ENCODE measurements at regions not wholly inside any gene's neighbourhood (a gene's known extent, or its start where the extent isn't known, plus 50 kb on each side); places are given as distances from the start of the nearest gene placed in this dataset.

DNA sequence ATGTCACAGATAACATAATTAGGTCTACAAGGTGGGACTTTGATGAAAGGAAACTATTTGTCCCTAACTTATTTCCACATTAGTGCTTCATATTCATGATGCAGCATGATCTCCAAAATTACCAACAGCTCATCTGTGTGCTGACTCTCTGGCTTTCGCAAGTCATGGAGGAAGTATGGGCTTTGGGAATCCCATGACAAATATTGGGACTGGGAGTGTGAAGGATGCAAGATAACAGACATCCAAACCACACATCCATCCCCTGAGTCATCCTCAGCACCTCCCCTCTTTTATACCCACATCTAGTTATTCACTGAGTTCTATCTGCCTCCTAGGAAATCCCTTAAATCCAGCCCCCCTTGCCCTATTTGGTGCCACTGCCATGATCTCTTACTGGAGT is 102.8 kb upstream of the COL24A1 start:
- no peaks in the 10 kb centered on the region for H3K79me2 ChIP-seq (ENCODE audit: control insufficient read depth, insufficient read depth, low read length)
- POLR2A ChIA-PET, result no interaction called here
- CTCF ChIA-PET, result no interaction called here
- no TSS peak for BruUV-seq (replicated peaks)
- H4K20me1 ChIP-seq (replicated peaks; ENCODE audit: control insufficient read depth, extremely low read depth, insufficient read depth, low read length), result peaks cover 2% of the 10 kb centered on the region
- H3K27ac ChIP-seq (ENCODE audit: insufficient read depth, low read depth, low read length), result no peak overlapping the region
- H3K9ac ChIP-seq (replicated peaks; ENCODE audit: extremely low read depth, insufficient read depth, low read length), result no peak overlapping the region
- peaks cover 3% of the 10 kb centered on the region in 2 experiments for H3K27me3 ChIP-seq (ENCODE audit: control insufficient read depth in 2 of 2, insufficient read depth in 2 of 2, low read length in 2 of 2)
- TF ChIP-seq JUN (IDR thresholded peaks at IDR 0.05; ENCODE audit: borderline replicate concordance, insufficient read depth, insufficient read length, low read depth) (no peak), POLR2AphosphoS5 (IDR thresholded peaks at IDR 0.05; ENCODE audit: insufficient read depth, low read depth, low read length) (no peak), POLR2A (IDR thresholded peaks at IDR 0.05; ENCODE audit: low read depth, low read length) (no peak), GATA2 (IDR thresholded peaks at IDR 0.05; ENCODE audit: insufficient read depth, insufficient read length, low read depth, low read length) (no peak), FOS (IDR thresholded peaks at IDR 0.05; ENCODE audit: borderline replicate concordance, insufficient read depth, low read length) (no peak), MYC (IDR thresholded peaks at IDR 0.05; ENCODE audit: low read depth, low read length) (no peak), EZH2 (IDR thresholded peaks at IDR 0.05; ENCODE audit: borderline replicate concordance, low read depth, low read length, severe bottlenecking) (no peak)
- TF ChIP-seq, protein P1, sequence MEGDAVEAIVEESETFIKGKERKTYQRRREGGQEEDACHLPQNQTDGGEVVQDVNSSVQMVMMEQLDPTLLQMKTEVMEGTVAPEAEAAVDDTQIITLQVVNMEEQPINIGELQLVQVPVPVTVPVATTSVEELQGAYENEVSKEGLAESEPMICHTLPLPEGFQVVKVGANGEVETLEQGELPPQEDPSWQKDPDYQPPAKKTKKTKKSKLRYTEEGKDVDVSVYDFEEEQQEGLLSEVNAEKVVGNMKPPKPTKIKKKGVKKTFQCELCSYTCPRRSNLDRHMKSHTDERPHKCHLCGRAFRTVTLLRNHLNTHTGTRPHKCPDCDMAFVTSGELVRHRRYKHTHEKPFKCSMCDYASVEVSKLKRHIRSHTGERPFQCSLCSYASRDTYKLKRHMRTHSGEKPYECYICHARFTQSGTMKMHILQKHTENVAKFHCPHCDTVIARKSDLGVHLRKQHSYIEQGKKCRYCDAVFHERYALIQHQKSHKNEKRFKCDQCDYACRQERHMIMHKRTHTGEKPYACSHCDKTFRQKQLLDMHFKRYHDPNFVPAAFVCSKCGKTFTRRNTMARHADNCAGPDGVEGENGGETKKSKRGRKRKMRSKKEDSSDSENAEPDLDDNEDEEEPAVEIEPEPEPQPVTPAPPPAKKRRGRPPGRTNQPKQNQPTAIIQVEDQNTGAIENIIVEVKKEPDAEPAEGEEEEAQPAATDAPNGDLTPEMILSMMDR (IDR thresholded peaks at IDR 0.05; ENCODE audit: extremely low read depth in 1 of 2, insufficient read depth in 1 of 2, low read depth in 1 of 2, low read length in 2 of 2), result no peak
- TF ChIP-seq, protein P2, sequence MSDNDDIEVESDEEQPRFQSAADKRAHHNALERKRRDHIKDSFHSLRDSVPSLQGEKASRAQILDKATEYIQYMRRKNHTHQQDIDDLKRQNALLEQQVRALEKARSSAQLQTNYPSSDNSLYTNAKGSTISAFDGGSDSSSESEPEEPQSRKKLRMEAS (IDR thresholded peaks at IDR 0.05; ENCODE audit: insufficient read depth, insufficient read length), result no peak
- H3K4me2 ChIP-seq (ENCODE audit: insufficient read depth, low read length), result no peak overlapping the region
- H3K9me3 ChIP-seq (replicated peaks; ENCODE audit: control insufficient read depth, insufficient read depth, low read length), result no peaks in the 10 kb centered on the region
- dilution Hi-C loops (cut with MboI; ENCODE audit: extremely low pct_ligation_motif_present, low sequenced_read_pairs) (no loop called here), intact Hi-C loops (cut with micrococcal nuclease) (no loop called here)
- FAIRE-seq (no peak), DNase-seq (ENCODE audit: low read depth, low spot score) (no peak)
- H3K9me1 ChIP-seq (replicated peaks; ENCODE audit: control insufficient read depth, extremely low read depth, insufficient read depth, low read length), result no peaks in the 10 kb centered on the region
- H3K4me3 ChIP-seq (replicated peaks in 1 of 3; ENCODE audit: insufficient read depth in 1 of 3, low read depth in 1 of 3, low read length in 3 of 3), result no peak overlapping the region
- H2AFZ ChIP-seq (ENCODE audit: low read depth, low read length), result no peak overlapping the region
- no peaks in the 10 kb centered on the region for H3K36me3 ChIP-seq (ENCODE audit: control insufficient read depth in 2 of 2, extremely low read depth in 1 of 2, insufficient read depth in 2 of 2, low read length in 2 of 2)
- H3K4me1 ChIP-seq (ENCODE audit: control insufficient read depth, extremely low read depth, insufficient read depth, low read length), result no peaks in the 10 kb centered on the region

Data from endothelial cell of umbilical vein (primary cell).